NT2/D1 (cell line): ENCODE measurements at regions not wholly inside any gene's neighbourhood (a gene's known extent, or its start where the extent isn't known, plus 50 kb on each side); places are given as distances from the start of the nearest gene placed in this dataset.

Experiments used
- SUZ12 ChIP-seq: IDR thresholded peaks from 2 replicates; pipeline ENCODE4 v1.6.1; 2011; ENCODE audit not compliant: insufficient read length, insufficient read depth; ENCODE audit errors: extremely low read depth
- YY1 ChIP-seq: IDR thresholded peaks from 2 replicates; pipeline ENCODE4 v1.6.1; 2011; ENCODE audit not compliant: insufficient read length, insufficient read depth
- ZNF274 ChIP-seq: IDR thresholded peaks from 2 replicates; pipeline ENCODE4 v1.6.1; 2011; ENCODE audit warnings: mild to moderate bottlenecking, low read depth, low read length

- TF ChIP-seq SUZ12 (no peak), ZNF274 (no peak), YY1 (no peak)
Measured at GRCh38 chr6:65814071-65814470, 107.0 kb upstream of the EYS start.
